Retinal pigment epithelial cell (primary cell): ENCODE measurements at regions not wholly inside any gene's neighbourhood (a gene's known extent, or its start where the extent isn't known, plus 50 kb on each side); places are given as distances from the start of the nearest gene placed in this dataset.

Experiments
- DNase-seq: peaks from one replicate; pipeline ENCODE4 v3.0.0-alpha.2; 2010; ENCODE audit warnings: low read depth
- H3K4me3 ChIP-seq: 2 replicates; pipeline ENCODE4 v1.5.1; 2011; ENCODE audit warnings: mild to moderate bottlenecking, low read length, control low read depth, moderate library complexity
- TF ChIP-seq, protein P1 (sequence below): conservative IDR thresholded peaks from 2 replicates; pipeline ENCODE4 v1.5.1; 2011; ENCODE audit warnings: low read depth, low read length, control low read depth, inconsistent platforms

DNA sequence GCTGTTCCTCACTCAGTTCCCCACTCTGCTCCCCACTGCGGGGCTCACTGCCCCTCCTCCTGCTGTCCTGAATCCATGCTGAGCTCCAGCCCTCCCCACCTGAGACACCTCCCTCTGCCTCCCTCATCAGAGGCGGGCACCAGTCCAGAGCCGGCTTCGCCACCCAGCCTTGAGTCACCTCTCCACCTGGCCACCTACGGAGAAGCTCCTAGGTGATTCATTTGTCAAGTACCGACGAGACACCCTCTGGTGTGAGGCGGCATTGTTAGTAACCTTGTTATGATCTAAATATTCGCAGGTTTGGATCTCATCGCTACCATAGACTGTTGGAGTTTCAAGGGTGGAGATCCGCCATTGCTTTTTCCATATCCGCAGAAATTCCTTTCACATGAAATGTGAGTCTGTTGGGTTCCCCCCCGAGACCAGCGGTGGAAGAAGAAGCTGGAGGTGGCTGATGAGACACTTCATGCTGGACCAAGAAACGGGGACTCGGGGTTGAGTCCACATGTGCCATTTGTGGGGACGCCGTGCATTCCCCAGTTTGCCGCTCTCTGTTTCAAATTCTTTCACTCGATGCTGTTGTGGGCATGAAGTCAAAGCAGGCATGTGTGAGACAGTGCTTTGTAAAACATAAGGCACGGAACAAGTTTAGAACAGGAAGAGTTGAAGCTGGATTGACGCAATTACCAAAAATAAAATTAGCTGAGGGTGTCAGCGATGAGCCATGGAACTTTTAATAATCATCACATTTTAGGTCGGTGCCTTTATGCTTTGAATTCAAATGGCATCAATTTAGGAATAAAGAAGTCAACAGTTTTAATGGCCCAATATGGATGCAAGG, 259.8 kb upstream of the HDAC4 start:
- DNase-seq, result no peak
- TF ChIP-seq, protein P1, sequence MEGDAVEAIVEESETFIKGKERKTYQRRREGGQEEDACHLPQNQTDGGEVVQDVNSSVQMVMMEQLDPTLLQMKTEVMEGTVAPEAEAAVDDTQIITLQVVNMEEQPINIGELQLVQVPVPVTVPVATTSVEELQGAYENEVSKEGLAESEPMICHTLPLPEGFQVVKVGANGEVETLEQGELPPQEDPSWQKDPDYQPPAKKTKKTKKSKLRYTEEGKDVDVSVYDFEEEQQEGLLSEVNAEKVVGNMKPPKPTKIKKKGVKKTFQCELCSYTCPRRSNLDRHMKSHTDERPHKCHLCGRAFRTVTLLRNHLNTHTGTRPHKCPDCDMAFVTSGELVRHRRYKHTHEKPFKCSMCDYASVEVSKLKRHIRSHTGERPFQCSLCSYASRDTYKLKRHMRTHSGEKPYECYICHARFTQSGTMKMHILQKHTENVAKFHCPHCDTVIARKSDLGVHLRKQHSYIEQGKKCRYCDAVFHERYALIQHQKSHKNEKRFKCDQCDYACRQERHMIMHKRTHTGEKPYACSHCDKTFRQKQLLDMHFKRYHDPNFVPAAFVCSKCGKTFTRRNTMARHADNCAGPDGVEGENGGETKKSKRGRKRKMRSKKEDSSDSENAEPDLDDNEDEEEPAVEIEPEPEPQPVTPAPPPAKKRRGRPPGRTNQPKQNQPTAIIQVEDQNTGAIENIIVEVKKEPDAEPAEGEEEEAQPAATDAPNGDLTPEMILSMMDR, result no peak

DNA sequence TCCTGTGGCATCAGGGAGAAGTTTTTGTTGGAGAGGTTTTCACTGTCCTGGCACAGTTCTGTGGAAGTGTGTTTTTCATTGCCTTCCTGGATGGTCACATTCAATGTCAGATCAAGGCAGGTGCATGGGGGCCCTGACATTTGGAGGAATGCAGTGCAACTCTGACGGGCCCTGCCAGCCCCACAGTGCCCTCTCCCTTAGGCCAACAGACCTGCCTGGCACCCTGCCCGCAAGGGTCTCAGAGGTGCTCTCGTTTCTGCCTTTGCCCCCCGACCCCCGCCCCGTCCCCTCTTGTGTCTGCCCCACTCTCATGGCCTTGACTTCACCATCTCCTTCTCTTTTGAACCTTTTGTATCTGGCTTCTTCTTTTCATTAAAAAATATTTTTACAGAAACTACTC, 257.2 kb upstream of the HDAC4 start:
- H3K4me3 ChIP-seq, result no peak overlapping the region
- TF ChIP-seq, protein P1, result no peak
- DNase-seq, result no peak

More for the DNA sequence above, 259.8 kb upstream of the HDAC4 start:
- no peak overlapping the region for H3K4me3 ChIP-seq

- DNase-seq, result no peak
- TF ChIP-seq, protein P1, result no peak
- no peak overlapping the region for H3K4me3 ChIP-seq
Measured at GRCh38 chr2:239657236-239657635, 256.4 kb upstream of the HDAC4 start.

- TF ChIP-seq, protein P1, result no peak
- DNase-seq, result no peak
- no peak overlapping the region for H3K4me3 ChIP-seq
Measured at GRCh38 chr2:239654266-239654665, 253.4 kb upstream of the HDAC4 start.

- DNase-seq, result no peak
- TF ChIP-seq, protein P1, result no peak
- no peak overlapping the region for H3K4me3 ChIP-seq
Measured at GRCh38 chr2:239651859-239652258, 251.0 kb upstream of the HDAC4 start.

DNA sequence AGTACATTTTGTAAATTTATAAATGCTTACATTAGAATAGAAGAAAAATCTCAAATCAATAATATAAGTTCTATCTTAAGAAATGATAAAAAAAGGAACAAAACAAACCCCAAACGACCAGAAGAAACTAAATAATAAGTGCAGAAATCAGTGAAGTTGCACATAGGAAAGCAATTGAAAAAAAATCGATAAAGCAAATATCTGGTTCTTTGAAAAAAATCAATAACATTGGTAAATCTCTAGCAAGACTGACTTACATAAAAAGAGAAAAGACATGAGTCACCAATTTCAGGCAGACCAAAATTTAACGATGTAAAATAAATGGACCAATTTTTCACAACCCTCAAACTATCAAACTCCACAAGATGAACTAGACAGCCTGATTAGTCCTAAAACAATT, 249.9 kb upstream of the HDAC4 start:
- TF ChIP-seq, protein P1, result no peak
- H3K4me3 ChIP-seq, result no peak overlapping the region

GRCh38 chr2:239649309-239649708, 248.5 kb upstream of the HDAC4 start:
- TF ChIP-seq, protein P1, result no peak
- H3K4me3 ChIP-seq, result no peak overlapping the region
- no peak for DNase-seq

More for the DNA sequence above, 249.9 kb upstream of the HDAC4 start:
- DNase-seq, result no peak
